MCF 10A (cell line): ENCODE measurements at regions not wholly inside any gene's neighbourhood (a gene's known extent, or its start where the extent isn't known, plus 50 kb on each side); places are given as distances from the start of the nearest gene placed in this dataset.
"Not testable (repeated sequence)": the region's sequence is repeated elsewhere in the genome, so short reads cannot be mapped to it uniquely, and the experiment has no call there.

Experiments used
- BruUV-seq: library from RNA; stranded (reverse); fragments of 400-500 nt; replicated peaks from 2 replicates; lab custom pipeline; 2021; lab: Mats Ljungman, UMichigan
- CTCF ChIA-PET: fragments of 300-600 bp; sonication (Branson Sonifier 250); formaldehyde crosslinking; extraction: SDS; loops from one replicate; lab custom pipeline; 2021; ENCODE audit warnings: antibody characterized with exemption, inconsistent platforms; lab: Yijun Ruan, JAX
- POLR2A ChIA-PET: fragments of 300-600, 350-650 bp; sonication (Branson Sonifier 250); formaldehyde crosslinking; extraction: SDS; loops from one replicate; lab custom pipeline; 2020; ENCODE audit warnings: antibody characterized with exemption, inconsistent platforms; lab: Yijun Ruan, JAX
- DNase-seq: peaks from one replicate; pipeline ENCODE4 v3.0.0-alpha.2; 2018; ENCODE audit not compliant: unreplicated experiment
- H3K27ac Mint-ChIP-seq: one replicate; pipeline ENCODE4 v1.8.0; 2022; ENCODE audit warnings: mild to moderate bottlenecking, low read depth, mixed read lengths; ENCODE audit not compliant: unreplicated experiment
- H3K27me3 Mint-ChIP-seq: one replicate; pipeline ENCODE4 v1.8.0; 2022; ENCODE audit warnings: mixed read lengths; ENCODE audit not compliant: insufficient read depth, unreplicated experiment
- H3K36me3 Mint-ChIP-seq: one replicate; pipeline ENCODE4 v1.8.0; 2022; ENCODE audit warnings: mild to moderate bottlenecking, moderate library complexity, mixed read lengths; ENCODE audit not compliant: insufficient read depth, unreplicated experiment
- H3K4me1 Mint-ChIP-seq: one replicate; pipeline ENCODE4 v1.8.0; 2022; ENCODE audit warnings: mixed read lengths; ENCODE audit not compliant: insufficient read depth, unreplicated experiment
- H3K4me3 Mint-ChIP-seq: one replicate; pipeline ENCODE4 v1.8.0; 2022; ENCODE audit warnings: mild to moderate bottlenecking, moderate library complexity, mixed read lengths; ENCODE audit not compliant: unreplicated experiment
- H3K9me3 Mint-ChIP-seq: one replicate; pipeline ENCODE4 v1.8.0; 2022; ENCODE audit warnings: mixed read lengths; ENCODE audit not compliant: unreplicated experiment
- CTCF ChIP-seq: fragments of 200-600 bp; IDR thresholded peaks from one replicate; pipeline ENCODE4 v1.8.0; 2022; ENCODE audit warnings: antibody characterized with exemption, mild to moderate bottlenecking; ENCODE audit not compliant: unreplicated experiment
- intact Hi-C: fragments of 100-400 bp; cut with micrococcal nuclease; formaldehyde crosslinking; loops from 2 replicates; pipeline ENCODE4 v1.14.1; 2022

- Mint-ChIP-seq H3K36me3 (no peaks in the 10 kb centered on the region), H3K27ac (no peak overlapping the region), H3K4me3 (no peak overlapping the region), H3K27me3 (no peaks in the 10 kb centered on the region), H3K9me3 (peaks cover 8% of the 10 kb centered on the region), H3K4me1 (no peaks in the 10 kb centered on the region)
- no TSS peak for BruUV-seq
- TF ChIP-seq CTCF = no peak
- CTCF ChIA-PET = no interaction called here
- no peak for DNase-seq
- intact Hi-C loops = no loop called here
- POLR2A ChIA-PET = no interaction called here
Measured at GRCh38 chr10:20380401-20380800, 516.7 kb downstream of the NEBL start.

GRCh38 chr10:20372748-20373147 lies 524.4 kb downstream of the NEBL start:
- Mint-ChIP-seq H3K27ac (no peak overlapping the region), H3K4me3 (no peak overlapping the region), H3K4me1 (no peaks in the 10 kb centered on the region), H3K36me3 (no peaks in the 10 kb centered on the region), H3K27me3 (no peaks in the 10 kb centered on the region), H3K9me3 (no peaks in the 10 kb centered on the region)
- TF ChIP-seq CTCF = no peak
- no TSS peak for BruUV-seq
- POLR2A ChIA-PET = no interaction called here
- DNase-seq = no peak
- CTCF ChIA-PET = no interaction called here
- intact Hi-C loops = no loop called here

DNA sequence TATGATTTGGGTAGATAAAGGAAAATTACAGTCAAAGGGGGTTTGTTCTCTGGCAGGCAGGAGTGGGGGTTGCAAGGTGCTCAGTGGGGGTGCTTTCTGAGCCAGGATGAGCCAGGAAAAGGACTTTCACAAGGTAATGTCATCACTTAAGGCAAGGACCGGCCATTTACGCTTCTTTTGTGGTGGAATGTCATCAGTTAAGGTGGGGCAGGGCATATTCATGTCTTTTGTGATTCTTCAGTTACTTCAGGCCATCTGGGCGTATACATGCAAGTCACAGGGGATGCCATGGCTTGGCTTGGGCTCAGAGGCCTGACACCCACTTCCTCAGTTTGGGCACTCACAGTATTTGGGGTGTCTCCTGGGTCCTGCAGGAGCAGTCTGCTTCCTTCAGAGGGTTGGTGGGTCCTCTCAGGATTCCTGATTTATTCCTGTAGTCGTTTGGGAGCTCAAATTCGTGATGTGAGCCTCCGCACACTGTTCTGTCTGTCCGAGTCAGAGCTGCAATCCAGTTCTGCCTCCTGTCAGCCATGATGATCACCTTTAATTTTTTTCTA lies 526.1 kb downstream of the NEBL start:
- DNase-seq, H3K9me3 Mint-ChIP-seq, H3K36me3 Mint-ChIP-seq, intact Hi-C loops, POLR2A ChIA-PET, H3K4me3 Mint-ChIP-seq, H3K27me3 Mint-ChIP-seq, H3K4me1 Mint-ChIP-seq, BruUV-seq, H3K27ac Mint-ChIP-seq: not testable (repeated sequence)
- CTCF ChIA-PET = interaction anchor here (0.6 kb wide), 1 partner anchor 186 kb away, joined by 3 read pairs; no protein-coding TSS in a partner anchor

- H3K9me3 Mint-ChIP-seq = peaks cover 5% of the 10 kb centered on the region
- H3K27me3 Mint-ChIP-seq = no peaks in the 10 kb centered on the region
- H3K27ac Mint-ChIP-seq = no peak overlapping the region
Measured at GRCh38 chr10:20369863-20370736, 527.0 kb downstream of the NEBL start.

More at GRCh38 chr10:20369863-20370736, 527.0 kb downstream of the NEBL start:
- Mint-ChIP-seq H3K36me3 (no peaks in the 10 kb centered on the region), H3K4me1 (no peaks in the 10 kb centered on the region), H3K4me3 (no peak overlapping the region)
- intact Hi-C loops = no loop called here
- BruUV-seq = no TSS peak
- CTCF ChIA-PET = interaction anchor here (0.6 kb wide), 2 partner anchors 75 to 147 kb away, joined by 3 read pairs; no protein-coding TSS in a partner anchor
- POLR2A ChIA-PET = no interaction called here
- DNase-seq = no peak
- TF ChIP-seq CTCF = no peak
